DND-41 (cell line): ENCODE measurements at regions not wholly inside any gene's neighbourhood (a gene's known extent, or its start where the extent isn't known, plus 50 kb on each side); places are given as distances from the start of the nearest gene placed in this dataset.

Experiments
- ATAC-seq: fragments of 200-7000 bp; cut with Tn5 transposase; 3 replicates; pipeline ENCODE4 v1.9.1; 2021; ENCODE audit warnings: low read depth; ENCODE audit not compliant: insufficient read depth
- DNase-seq: peaks from one replicate; pipeline ENCODE4 v3.0.0-alpha.2; 2020
- H2AFZ ChIP-seq: 2 replicates; pipeline ENCODE4 v1.6.0; 2012; ENCODE audit warnings: low read depth, low read length
- H3K27ac ChIP-seq: 2 replicates; pipeline ENCODE4 v1.5.1; 2012; ENCODE audit warnings: low read length, inconsistent platforms
- H3K27me3 ChIP-seq: fragments of 200-600 bp; sonication (generic); 2 replicates; pipeline ENCODE4 v1.6.0; 2012; ENCODE audit warnings: low read length, mild to moderate bottlenecking, inconsistent platforms; ENCODE audit not compliant: insufficient read depth, poor library complexity
- H3K36me3 ChIP-seq: 2 replicates; pipeline ENCODE4 v1.5.1; 2012; ENCODE audit warnings: low read length, inconsistent platforms; ENCODE audit not compliant: insufficient read depth
- H3K4me1 ChIP-seq: 2 replicates; pipeline ENCODE4 v1.5.1; 2012; ENCODE audit warnings: mild to moderate bottlenecking, low read length; ENCODE audit not compliant: insufficient read depth
- H3K4me2 ChIP-seq: 2 replicates; pipeline ENCODE4 v1.6.0; 2012; ENCODE audit warnings: mild to moderate bottlenecking, moderate library complexity, low read length, inconsistent platforms; ENCODE audit not compliant: insufficient read depth
- H3K4me3 ChIP-seq, 2 experiments: fragments of 200-600 bp in 1 of 2; shearing (Covaris generic) in 1 of 2; 2 replicates each; pipeline ENCODE4 v1.5.1; 2012 to 2016; ENCODE audit warnings: inconsistent platforms in 2 of 2, low read length in 2 of 2, mild to moderate bottlenecking in 2 of 2, low read depth in 1 of 2, moderate library complexity in 1 of 2
- H3K79me2 ChIP-seq: 2 replicates; pipeline ENCODE4 v1.6.0; 2012; ENCODE audit warnings: low read length, inconsistent platforms; ENCODE audit not compliant: insufficient read depth
- H3K9ac ChIP-seq: 2 replicates; pipeline ENCODE4 v1.6.0; 2012; ENCODE audit warnings: low read depth, mild to moderate bottlenecking, inconsistent platforms, low read length, moderate library complexity
- H3K9me3 ChIP-seq: 2 replicates; pipeline ENCODE4 v1.5.1; 2012; ENCODE audit warnings: low read length, moderate library complexity, mild to moderate bottlenecking, inconsistent platforms; ENCODE audit not compliant: insufficient read depth, severe bottlenecking
- H4K20me1 ChIP-seq: 2 replicates; pipeline ENCODE4 v1.6.0; 2012; ENCODE audit warnings: low read length; ENCODE audit not compliant: insufficient read depth
- EZH2 ChIP-seq: IDR thresholded peaks from 3 replicates; pipeline ENCODE4 v1.6.1; 2012; ENCODE audit warnings: borderline replicate concordance, low read depth, mild to moderate bottlenecking, moderate library complexity, low read length, inconsistent platforms; ENCODE audit not compliant: severe bottlenecking
- TF ChIP-seq, protein P1 (sequence below): IDR thresholded peaks from 2 replicates; pipeline ENCODE4 v1.5.1; 2012; ENCODE audit warnings: borderline replicate concordance, low read length, moderate library complexity, mild to moderate bottlenecking; ENCODE audit not compliant: poor library complexity, severe bottlenecking; ENCODE audit errors: extremely low read depth

DNA sequence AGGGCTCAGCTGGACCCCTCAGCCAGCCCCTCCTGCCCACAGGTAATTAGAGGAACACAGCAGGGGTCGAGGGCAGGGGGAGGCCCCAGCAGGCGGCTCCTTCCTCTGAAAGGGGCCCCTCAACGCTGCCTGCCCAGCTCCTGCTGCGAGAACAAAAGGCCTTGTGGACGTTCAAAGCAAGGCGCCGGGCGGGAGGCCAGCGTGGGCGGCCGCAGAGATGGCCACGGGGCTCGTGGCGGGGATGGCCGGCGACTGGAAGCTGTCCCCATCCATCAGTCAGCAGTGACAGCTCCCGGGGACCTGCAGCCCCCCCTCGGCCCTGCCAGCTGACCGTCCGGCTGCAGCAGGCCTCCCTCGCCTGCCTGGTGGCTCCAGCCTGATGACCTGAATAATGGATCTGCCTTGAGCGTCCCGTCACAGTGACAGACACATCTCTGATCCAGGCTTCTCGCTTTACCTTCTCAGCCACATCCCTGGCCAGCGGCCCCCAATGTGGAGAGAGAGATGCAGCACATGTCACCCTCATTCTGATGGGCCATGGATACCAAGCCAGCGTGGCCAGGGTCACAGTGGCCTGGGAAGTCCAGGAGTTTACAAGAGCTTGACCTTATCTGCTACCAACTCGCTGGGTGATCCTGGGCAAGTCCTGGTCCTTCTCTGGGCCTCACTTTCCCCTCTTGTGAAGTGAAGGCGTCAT is 159.3 kb downstream of the MN1 start:
- H2AFZ ChIP-seq, result no peak overlapping the region
- H3K27me3 ChIP-seq, result peaks cover 12% of the 10 kb centered on the region
- H4K20me1 ChIP-seq, result no peaks in the 10 kb centered on the region
- ATAC-seq, result no peak
- no peaks in the 10 kb centered on the region for H3K36me3 ChIP-seq
- no peak overlapping the region for H3K27ac ChIP-seq
- no peaks in the 10 kb centered on the region for H3K4me1 ChIP-seq
- no peaks in the 10 kb centered on the region for H3K9me3 ChIP-seq
- H3K79me2 ChIP-seq, result no peaks in the 10 kb centered on the region
- H3K9ac ChIP-seq, result no peak overlapping the region
- no peak for TF ChIP-seq EZH2
- TF ChIP-seq, protein P1, sequence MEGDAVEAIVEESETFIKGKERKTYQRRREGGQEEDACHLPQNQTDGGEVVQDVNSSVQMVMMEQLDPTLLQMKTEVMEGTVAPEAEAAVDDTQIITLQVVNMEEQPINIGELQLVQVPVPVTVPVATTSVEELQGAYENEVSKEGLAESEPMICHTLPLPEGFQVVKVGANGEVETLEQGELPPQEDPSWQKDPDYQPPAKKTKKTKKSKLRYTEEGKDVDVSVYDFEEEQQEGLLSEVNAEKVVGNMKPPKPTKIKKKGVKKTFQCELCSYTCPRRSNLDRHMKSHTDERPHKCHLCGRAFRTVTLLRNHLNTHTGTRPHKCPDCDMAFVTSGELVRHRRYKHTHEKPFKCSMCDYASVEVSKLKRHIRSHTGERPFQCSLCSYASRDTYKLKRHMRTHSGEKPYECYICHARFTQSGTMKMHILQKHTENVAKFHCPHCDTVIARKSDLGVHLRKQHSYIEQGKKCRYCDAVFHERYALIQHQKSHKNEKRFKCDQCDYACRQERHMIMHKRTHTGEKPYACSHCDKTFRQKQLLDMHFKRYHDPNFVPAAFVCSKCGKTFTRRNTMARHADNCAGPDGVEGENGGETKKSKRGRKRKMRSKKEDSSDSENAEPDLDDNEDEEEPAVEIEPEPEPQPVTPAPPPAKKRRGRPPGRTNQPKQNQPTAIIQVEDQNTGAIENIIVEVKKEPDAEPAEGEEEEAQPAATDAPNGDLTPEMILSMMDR, result no peak
- H3K4me2 ChIP-seq, result no peak overlapping the region
- H3K4me3 ChIP-seq, result no peak overlapping the region
- no peak for DNase-seq

DNA sequence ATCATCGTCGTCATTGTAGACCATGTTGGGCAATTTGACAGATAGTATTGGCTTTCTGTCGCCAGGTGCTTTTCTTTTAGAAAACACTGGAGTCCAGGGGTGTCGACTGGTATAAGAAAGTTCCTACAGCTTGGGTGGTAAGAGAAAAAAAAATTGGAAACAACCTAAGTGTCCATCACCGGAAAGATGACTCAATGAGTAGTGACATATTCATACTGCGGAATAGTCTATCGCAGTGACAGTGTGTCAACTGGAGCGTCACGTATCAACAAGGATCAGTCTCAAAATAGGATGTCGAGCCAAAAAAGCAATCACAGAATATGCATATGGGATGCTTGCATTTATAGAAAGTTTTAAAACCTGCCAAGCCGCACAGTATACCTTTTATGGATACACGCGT is 157.6 kb downstream of the MN1 start:
- no peaks in the 10 kb centered on the region for H3K79me2 ChIP-seq
- DNase-seq, result no peak
- no peak for ATAC-seq
- no peak overlapping the region for H3K4me3 ChIP-seq
- no peaks in the 10 kb centered on the region for H4K20me1 ChIP-seq
- no peak overlapping the region for H3K27ac ChIP-seq
- no peaks in the 10 kb centered on the region for H3K9me3 ChIP-seq
- H2AFZ ChIP-seq, result no peak overlapping the region
- TF ChIP-seq, protein P1, result no peak
- no peak for TF ChIP-seq EZH2
- peaks cover 10% of the 10 kb centered on the region for H3K27me3 ChIP-seq
- no peak overlapping the region for H3K9ac ChIP-seq
- no peaks in the 10 kb centered on the region for H3K36me3 ChIP-seq
- H3K4me1 ChIP-seq, result no peaks in the 10 kb centered on the region
- no peak overlapping the region for H3K4me2 ChIP-seq

DNA sequence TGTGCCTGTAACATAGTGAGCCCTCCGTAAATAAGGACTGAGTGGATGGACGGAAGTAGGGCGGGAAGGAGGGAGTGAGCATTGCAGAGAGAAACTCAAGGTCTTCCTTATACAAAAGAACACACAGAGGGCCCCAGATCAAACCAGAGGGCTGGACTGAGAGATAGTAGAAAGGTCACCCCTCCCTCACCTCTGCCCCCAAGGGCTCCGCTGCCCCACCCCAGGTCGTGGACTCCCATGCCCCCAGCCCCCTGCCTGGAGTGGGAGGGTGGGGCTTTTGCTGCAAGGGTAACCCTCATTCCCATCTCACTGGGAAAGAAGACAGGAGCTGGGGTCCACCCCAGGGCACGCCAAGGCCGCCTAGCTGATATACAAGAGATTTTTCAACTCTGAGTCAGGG is 157.0 kb downstream of the MN1 start:
- DNase-seq (no peak), ATAC-seq (no peak)
- H4K20me1 ChIP-seq, result no peaks in the 10 kb centered on the region
- no peak overlapping the region for H3K27ac ChIP-seq
- H3K79me2 ChIP-seq, result no peaks in the 10 kb centered on the region
- H3K9me3 ChIP-seq, result no peaks in the 10 kb centered on the region
- peaks cover 5% of the 10 kb centered on the region for H3K27me3 ChIP-seq
- no peak overlapping the region for H3K4me3 ChIP-seq
- TF ChIP-seq, protein P1, result no peak
- TF ChIP-seq EZH2, result no peak
- no peaks in the 10 kb centered on the region for H3K4me1 ChIP-seq
- H3K36me3 ChIP-seq, result no peaks in the 10 kb centered on the region
- H3K4me2 ChIP-seq, result no peak overlapping the region
- no peak overlapping the region for H3K9ac ChIP-seq
- no peak overlapping the region for H2AFZ ChIP-seq

DNA sequence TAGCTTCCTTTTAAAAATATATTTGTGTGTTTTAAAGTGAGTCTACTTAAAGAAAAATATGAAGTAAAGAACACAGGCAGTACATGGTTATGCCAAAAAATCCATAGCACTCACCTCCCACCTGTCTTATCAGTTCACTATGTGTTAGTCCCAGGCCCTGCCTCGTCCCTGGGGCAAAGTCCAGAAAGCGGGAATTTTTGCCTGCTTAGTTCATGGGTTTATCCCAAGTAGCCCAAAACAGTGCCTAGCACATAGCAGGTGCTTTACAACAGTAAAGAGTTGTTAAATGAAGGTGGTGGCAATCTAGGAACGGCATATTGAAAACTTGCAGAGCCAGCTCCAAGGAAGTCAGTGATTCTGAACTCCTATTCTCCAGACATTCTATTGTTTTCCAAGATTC is 154.0 kb downstream of the MN1 start:
- peaks cover 3% of the 10 kb centered on the region for H3K27me3 ChIP-seq
- DNase-seq (no peak), ATAC-seq (no peak)
- H4K20me1 ChIP-seq, result no peaks in the 10 kb centered on the region
- no peaks in the 10 kb centered on the region for H3K4me1 ChIP-seq
- TF ChIP-seq EZH2, result no peak
- TF ChIP-seq, protein P1, result no peak
- no peak overlapping the region for H3K9ac ChIP-seq
- H3K9me3 ChIP-seq, result no peaks in the 10 kb centered on the region
- H2AFZ ChIP-seq, result no peak overlapping the region
- no peak overlapping the region for H3K4me3 ChIP-seq
- H3K36me3 ChIP-seq, result no peaks in the 10 kb centered on the region
- no peak overlapping the region for H3K4me2 ChIP-seq
- H3K79me2 ChIP-seq, result no peaks in the 10 kb centered on the region
- no peak overlapping the region for H3K27ac ChIP-seq
